ENCODE measurements at regions not wholly inside any gene's neighbourhood (a gene's known extent, or its start where the extent isn't known, plus 50 kb on each side); places are given as distances from the start of the nearest gene placed in this dataset.

- no peak for TF ChIP-seq CTCF (IDR thresholded peaks at IDR 0.05; ENCODE audit: poor library complexity)
- TF ChIP-seq EZH2 (IDR thresholded peaks at IDR 0.05; ENCODE audit: borderline replicate concordance) = no peak
These were observed 1274.7 kb upstream of the CADM2 start for GRCh38 chr3:83683937-83684598.

Data from hepatocyte (in vitro differentiated cells).